ENCODE measurements at regions not wholly inside any gene's neighbourhood (a gene's known extent, or its start where the extent isn't known, plus 50 kb on each side); places are given as distances from the start of the nearest gene placed in this dataset.

GRCh38 chr2:182522405-182522896 is 95.6 kb upstream of the PDE1A start:
- Mint-ChIP-seq H3K27me3 (ENCODE audit: low read depth) (no peaks in the 10 kb centered on the region), H3K9me3 (no peaks in the 10 kb centered on the region), H3K4me3 (no peak overlapping the region), H3K4me1 (peaks cover 3% of the 10 kb centered on the region), H3K36me3 (no peaks in the 10 kb centered on the region), H3K27ac (no peak overlapping the region)
- no peak for TF ChIP-seq CTCF (IDR thresholded peaks at IDR 0.05; ENCODE audit: unreplicated experiment)
- no peak for DNase-seq (ENCODE audit: low spot score in 2 of 2, unreplicated experiment in 2 of 2)

- Mint-ChIP-seq H3K27me3 (ENCODE audit: low read depth) (no peaks in the 10 kb centered on the region), H3K4me3 (no peak overlapping the region), H3K9me3 (peaks cover 3% of the 10 kb centered on the region), H3K36me3 (no peaks in the 10 kb centered on the region), H3K27ac (no peak overlapping the region), H3K4me1 (peaks cover 3% of the 10 kb centered on the region)
- TF ChIP-seq CTCF (IDR thresholded peaks at IDR 0.05; ENCODE audit: unreplicated experiment) = no peak
- no peak for DNase-seq (ENCODE audit: low spot score in 2 of 2, unreplicated experiment in 2 of 2)
Observed at GRCh38 chr2:182522972-182523473, 96.2 kb upstream of the PDE1A start.

GRCh38 chr2:182530636-182531035 is 103.8 kb upstream of the PDE1A start:
- TF ChIP-seq CTCF (IDR thresholded peaks at IDR 0.05; ENCODE audit: unreplicated experiment) = no peak
- Mint-ChIP-seq H3K9me3 (peaks cover 32% of the 10 kb centered on the region), H3K27me3 (ENCODE audit: low read depth) (no peaks in the 10 kb centered on the region), H3K4me1 (peaks cover 2% of the 10 kb centered on the region), H3K4me3 (no peak overlapping the region), H3K36me3 (peaks cover 4% of the 10 kb centered on the region), H3K27ac (no peak overlapping the region)
- DNase-seq (ENCODE audit: low spot score in 2 of 2, unreplicated experiment in 2 of 2) = no peak

- peaks cover 6% of the 10 kb centered on the region for H3K9me3 Mint-ChIP-seq
- H3K27me3 Mint-ChIP-seq (ENCODE audit: low read depth) = no peaks in the 10 kb centered on the region
- no peak for TF ChIP-seq CTCF (IDR thresholded peaks at IDR 0.05; ENCODE audit: unreplicated experiment)
- H3K4me1 Mint-ChIP-seq = peaks cover 4% of the 10 kb centered on the region
- no peak overlapping the region for H3K27ac Mint-ChIP-seq
- DNase-seq (ENCODE audit: low spot score in 2 of 2, unreplicated experiment in 2 of 2) = no peak
- no peak overlapping the region for H3K4me3 Mint-ChIP-seq
- H3K36me3 Mint-ChIP-seq = no peaks in the 10 kb centered on the region
Observed at GRCh38 chr2:182540252-182540651, 113.4 kb upstream of the PDE1A start.

GRCh38 chr2:182541268-182541667 is 114.4 kb upstream of the PDE1A start:
- peaks cover 5% of the 10 kb centered on the region for H3K4me1 Mint-ChIP-seq
- no peak overlapping the region for H3K4me3 Mint-ChIP-seq
- no peak overlapping the region for H3K27ac Mint-ChIP-seq
- TF ChIP-seq CTCF (IDR thresholded peaks at IDR 0.05; ENCODE audit: unreplicated experiment) = no peak
- H3K27me3 Mint-ChIP-seq (ENCODE audit: low read depth) = no peaks in the 10 kb centered on the region
- no peaks in the 10 kb centered on the region for H3K36me3 Mint-ChIP-seq
- peaks cover 6% of the 10 kb centered on the region for H3K9me3 Mint-ChIP-seq
- DNase-seq (ENCODE audit: low spot score in 2 of 2, unreplicated experiment in 2 of 2) = no peak
